ENCODE measurements at regions not wholly inside any gene's neighbourhood (a gene's known extent, or its start where the extent isn't known, plus 50 kb on each side); places are given as distances from the start of the nearest gene placed in this dataset.
"Not testable (repeated sequence)": the region's sequence is repeated elsewhere in the genome, so short reads cannot be mapped to it uniquely, and the experiment has no call there.

DNA sequence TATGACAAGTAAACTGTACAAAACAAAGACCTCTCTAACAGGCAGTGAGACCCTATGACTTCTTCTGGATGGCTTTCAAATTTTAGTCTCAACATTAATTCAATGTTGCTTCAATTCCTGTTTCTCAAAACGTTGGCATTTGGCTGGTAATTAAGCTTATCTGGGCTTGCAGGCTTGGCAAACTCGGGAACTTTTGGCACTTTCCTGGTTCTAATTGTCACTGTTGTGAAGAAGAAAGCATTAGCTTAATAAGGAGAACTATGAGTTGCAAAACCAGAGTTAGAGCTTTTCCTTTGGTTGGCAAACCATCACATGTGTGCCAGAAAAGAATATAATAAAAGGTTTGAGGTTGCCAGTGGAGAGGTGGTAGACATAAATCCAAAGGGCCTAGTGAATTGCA lies 698.3 kb downstream of the LRRIQ3 start:
- no peak for DNase-seq (ENCODE audit: low read depth)

DNA sequence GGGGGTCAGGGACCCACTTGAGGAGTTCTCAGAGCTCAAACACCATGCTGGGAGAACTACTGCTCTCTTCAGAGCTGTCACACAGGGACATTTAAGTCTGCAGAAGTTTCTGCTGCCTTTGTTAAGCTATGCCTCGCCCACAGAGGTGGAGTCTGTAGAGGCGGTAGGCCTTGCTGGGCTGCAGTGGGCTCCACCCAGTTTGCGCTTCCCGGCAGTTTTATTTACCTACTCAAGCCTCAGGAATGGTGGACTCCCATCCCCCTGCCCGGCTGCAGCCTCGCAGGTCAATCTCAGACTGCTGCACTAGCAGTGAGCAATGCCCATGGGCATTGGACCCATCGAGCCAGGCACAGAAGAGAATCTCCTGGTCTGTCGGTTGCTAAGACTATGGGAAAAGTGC lies 706.4 kb downstream of the LRRIQ3 start:
- DNase-seq (ENCODE audit: low read depth) = no peak

DNA sequence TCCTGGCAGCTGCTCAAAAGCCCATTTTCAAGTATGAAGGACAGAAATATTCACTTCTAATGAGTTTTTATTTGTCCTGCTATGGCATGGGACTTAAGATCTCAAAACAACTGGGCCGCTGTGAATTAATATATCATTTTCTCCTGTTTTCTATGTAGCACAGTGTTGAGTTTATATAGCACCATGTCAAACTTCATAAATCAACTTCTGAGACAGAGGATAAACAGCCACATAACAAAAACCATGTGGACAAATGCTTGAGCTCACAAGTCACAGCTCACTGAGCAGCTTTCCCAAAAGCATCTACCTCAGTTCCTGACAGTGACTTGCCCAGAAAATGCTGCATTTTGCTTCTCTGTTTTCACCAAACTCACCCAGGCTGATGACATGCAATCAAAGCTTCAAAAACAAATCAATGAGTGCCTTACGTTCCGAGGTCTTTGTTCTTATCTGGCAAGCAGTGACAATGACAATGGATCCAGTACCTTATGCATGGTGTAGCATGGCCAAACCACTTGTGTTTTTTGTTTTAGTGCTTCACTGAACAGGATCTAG lies 722.6 kb downstream of the LRRIQ3 start:
- no peak for DNase-seq (ENCODE audit: low read depth)

DNA sequence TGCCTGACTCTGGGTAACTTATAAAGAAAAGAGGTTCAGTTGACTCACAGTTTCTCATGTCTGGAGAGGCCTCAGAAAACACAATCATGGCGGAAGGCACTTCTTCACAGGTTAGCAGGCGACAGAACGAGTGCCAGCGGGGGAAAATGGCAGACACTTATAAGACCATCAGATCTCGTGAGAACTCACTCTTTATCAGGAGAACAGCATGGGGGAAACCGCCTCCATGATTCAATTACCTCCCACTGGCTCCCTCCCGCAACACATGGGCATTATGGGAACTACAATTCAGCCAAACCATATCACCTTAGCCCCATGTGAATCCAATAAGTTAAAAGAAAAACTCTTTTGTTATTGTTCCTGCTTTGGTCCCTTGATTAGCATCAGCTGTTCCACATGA lies 725.2 kb downstream of the LRRIQ3 start:
- no peak for DNase-seq (ENCODE audit: low read depth)

DNA sequence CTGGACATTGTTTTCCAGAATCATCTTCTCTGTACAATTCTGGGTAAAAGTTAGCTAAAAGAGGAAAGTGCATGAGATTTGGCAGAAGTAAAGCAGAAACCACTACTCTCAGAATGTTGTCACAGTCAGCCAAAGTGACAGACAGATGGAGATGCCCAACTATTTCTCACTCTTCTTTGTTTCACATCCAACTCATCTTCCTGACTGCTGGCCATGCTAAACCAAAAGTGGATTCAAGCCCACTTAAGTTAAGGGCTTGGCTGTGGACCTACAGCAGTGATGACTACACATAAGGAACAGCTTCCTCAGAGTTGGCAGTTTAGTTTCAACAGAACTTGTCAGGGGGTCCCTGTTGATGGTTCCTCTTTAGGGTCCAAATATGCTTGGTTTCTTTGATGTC lies 730.2 kb downstream of the LRRIQ3 start:
- DNase-seq (ENCODE audit: low read depth) = no peak

DNA sequence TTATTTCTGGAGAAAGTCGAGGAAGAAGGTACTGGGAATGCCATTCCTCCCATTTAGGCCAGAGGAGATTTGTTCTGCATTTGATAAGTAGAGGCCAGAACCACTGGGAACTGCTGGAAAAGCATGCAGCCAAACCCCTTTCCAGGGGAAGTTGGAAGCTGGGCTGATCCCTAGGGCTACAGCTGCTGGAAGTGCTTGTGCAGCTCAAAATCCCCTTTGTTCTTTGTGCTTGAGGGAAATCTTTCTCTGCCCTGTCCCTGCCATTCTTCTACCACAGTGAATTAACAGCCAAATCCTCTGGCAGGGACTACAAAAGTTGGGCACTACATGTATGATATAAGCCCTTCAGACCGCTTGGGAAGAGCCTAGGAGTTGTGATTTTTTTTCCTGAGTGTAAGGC lies 734.1 kb downstream of the LRRIQ3 start:
- no peak for DNase-seq (ENCODE audit: low read depth)

DNA sequence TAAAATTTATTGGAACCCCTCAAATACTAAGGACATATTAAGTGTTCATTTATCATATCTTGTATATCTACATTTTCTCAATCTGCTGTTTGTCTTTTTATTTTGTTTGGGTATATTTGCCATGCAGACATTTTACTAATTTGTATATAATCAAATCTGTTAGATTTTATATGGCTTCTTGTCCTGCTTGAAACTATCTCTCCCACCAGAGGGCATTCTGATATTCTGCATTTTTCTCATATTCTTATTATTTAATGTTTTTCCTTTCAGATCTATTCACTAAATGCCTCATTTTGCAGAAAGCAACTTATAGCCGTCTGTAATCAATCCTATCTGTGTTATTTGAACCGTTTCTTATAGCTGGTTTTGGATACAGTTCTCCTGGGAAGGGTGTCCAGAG lies 745.5 kb downstream of the LRRIQ3 start:
- no peak for DNase-seq (ENCODE audit: low read depth)

DNA sequence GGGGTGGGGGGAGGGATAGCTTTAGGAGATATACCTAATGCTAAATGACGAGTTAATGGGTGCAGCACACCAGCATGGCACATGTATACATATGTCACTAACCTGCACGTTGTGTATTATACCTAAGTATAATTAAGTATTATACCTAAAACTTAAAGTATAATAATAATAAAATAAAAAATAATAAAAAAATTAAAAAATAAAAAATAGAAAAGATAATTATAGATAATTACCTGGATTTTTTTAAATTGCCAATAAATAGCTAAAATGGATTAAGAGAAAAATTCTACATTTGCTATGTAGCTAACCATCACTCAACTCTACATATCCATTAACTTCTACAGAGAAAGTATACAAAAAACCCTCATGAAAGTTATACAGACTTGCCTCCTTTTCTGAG lies 747.3 kb downstream of the LRRIQ3 start:
- not testable (repeated sequence) for DNase-seq (ENCODE audit: low read depth)

DNA sequence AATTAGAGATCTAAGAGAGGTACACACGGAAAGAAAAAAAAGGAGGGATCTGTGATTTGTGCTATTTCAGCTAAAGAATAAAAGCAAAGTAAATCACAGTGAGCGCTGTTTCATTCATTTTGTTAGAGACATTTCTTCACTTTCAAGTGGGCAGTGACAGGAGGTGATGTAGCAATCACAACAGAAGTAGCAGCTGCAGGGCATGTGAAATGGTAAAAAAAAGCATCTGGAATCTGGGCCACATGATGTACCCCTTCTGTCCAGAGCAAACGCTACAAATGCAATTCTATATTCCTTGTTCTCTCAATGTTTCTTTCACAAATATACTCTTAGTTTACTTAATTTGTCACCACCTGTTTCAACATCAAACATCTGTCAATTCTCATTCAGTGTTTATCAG lies 786.5 kb downstream of the LRRIQ3 start:
- DNase-seq (ENCODE audit: low read depth) = no peak

DNA sequence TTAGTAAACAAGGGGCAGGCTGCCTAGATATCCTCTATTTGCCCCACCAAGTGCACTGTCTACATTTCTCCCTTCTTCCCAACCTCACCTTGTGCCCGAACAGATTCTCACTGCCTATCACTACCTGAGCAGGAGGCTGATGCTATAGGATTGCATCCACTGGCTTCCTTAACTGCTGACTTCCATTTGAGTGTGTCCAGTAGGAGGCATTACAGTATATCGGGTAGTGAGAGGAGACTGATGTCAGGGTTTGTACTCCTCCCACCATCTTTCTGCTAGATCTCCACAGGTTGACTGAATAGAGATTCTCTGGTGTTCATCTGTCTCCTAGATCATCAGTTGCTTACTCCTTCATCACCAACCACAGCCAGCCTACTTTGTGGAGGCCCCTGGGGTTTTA lies 796.3 kb downstream of the LRRIQ3 start:
- no peak for DNase-seq (ENCODE audit: low read depth)

DNA sequence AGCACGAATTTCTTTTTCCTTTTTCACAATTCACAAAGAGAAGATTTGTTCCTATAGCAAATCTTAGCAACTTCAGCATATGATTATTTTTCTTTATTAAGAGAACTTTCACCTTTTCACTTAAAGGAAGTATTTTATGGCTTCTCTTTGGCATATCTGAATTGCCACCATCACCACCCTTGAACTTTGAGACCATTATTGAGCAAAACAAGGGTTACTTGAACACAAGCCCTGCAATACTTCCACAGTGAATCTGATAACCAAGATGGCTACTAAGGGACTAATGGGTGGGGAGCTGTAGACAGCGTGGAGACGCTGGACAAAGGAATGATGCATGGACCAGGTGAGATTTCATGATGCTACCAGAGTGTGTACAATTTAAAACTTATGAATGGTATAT lies 815.0 kb downstream of the LRRIQ3 start:
- no peak for DNase-seq (ENCODE audit: low read depth)

DNA sequence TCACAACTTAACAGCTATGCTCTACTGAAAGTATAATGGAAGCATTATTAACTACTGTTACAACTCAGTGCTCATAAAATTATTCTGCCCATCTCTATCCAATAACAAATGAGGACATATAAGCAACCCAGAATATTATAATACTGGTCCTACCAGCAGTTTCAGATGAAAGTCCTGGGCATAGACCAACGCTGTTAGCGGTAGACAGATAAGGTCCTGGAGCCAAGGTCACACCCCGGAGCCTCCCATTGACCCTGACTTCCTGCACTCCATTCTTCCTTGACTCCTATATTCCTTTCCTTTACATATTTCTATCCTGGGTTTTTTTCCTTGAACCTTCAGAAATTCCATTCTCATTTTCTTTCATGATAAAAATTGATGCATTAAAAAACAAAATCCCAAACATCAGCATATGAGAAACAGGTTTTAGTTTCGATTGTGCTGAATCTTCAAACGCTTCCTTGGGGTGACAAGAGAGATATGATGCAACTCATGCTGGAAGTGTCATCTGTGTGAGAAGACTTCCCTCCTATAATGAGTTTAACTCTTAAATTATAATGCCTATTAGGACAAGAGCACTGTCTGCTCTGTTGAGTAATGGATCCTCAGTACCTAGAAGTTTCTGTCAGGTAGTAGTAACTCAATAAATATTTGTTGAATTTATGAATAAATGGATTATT lies 831.1 kb downstream of the LRRIQ3 start:
- no peak for DNase-seq (ENCODE audit: low read depth)

DNA sequence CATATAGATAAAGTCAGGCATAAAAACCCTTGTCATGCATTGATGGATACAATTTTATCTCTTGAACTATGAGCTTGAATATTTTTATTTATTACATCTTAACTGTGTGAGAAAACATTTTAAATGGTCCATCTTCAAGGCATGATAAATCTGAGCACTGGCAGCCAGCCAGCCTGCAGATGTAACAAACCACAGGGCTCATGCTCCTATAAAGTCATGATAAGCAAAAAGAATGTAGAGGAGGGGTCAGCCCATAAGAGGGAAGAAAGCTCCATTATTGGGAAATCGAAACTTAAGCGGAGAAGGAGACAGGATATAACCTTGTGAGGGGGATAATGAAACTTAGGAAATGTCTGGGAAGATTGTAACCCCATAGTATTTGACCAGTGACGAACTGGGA lies 839.0 kb downstream of the LRRIQ3 start:
- DNase-seq (ENCODE audit: low read depth) = no peak

DNA sequence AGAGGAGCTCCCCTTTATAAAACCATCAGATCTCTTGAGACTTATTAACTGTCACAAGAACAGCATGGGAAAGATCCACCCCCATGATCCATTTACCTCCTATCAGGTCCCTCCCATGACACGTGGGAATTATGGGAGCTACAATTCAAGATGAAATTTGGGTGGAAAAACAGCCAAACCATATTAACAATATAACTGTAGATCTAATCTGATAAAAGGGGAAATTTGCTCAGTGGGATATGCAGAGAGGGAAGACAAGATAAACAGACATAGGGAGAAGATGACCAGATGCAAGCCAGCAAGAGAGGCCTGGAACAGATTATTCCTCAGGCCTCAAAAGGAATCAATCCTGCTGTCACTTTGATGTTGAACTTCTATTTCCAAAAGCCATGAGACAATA lies 841.5 kb downstream of the LRRIQ3 start:
- no peak for DNase-seq (ENCODE audit: low read depth)

DNA sequence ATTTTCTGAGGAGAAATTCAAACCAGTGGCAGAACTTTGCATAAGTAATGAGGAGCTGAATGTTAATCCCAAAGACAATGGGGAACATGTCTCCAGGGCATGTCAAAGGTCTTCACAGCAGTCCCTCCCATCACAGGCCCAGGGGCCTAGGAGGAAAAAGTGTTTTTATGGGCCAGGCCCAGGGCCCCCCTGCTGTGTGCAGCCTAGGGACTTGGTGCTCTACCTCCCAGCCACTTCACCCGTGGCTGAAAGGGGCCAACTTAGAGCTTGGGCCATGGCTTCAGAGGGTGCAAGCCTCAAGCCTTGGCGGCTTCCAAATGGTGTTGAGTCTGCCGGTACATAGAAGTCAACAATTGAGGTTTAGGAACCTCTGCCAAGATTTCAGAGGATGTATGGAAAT lies 854.0 kb downstream of the LRRIQ3 start:
- DNase-seq (ENCODE audit: low read depth) = no peak

DNA sequence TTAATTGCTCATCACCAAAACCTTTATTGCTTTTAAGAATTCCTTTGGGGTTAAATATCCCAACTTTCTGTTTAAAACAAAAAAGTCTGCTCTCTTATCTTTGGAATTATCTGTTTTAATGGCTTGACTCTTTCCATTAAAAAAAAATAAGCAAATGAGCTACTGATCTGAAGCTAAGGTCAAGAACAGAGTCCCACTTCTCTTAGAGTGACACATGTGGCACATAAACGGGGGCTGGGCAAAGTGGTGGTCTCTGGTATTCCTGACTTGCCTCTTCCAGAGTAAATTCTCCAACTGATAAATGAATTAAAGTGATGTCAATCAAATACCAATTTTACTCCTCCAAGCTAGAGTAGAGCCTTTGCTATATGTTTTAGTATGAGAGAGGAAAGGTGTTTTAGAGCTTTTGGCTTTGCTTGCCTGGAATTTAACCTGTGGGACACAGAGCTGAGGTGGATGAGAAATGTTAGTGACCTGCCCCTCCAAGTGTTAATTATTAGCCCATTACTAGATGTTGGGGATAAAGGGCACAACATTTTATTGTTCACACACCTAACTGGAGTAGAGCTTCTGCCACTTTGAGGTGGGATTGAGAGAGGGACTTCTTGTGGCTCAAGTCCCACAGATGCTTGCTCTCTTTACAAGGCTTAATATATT lies 864.0 kb downstream of the LRRIQ3 start:
- DNase-seq (ENCODE audit: low read depth) = no peak

DNA sequence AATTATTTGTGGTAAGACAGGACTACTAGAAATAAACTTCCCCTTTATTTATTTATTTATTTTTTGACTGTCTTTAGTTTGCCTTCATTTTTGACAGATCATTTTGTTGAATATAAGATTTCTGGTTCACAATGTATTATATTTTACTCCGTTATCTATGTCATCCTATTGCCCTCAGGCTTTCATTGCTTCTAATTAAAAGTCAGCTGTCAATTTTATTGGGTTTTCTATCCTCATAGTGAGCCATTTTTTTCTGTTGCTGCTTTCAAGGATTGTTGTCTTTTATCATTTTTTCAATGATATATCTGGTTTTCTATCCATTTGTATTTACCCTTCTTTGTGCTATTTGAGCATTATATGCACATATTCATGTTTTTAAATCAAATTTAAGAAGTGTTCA lies 866.2 kb downstream of the LRRIQ3 start:
- DNase-seq (ENCODE audit: low read depth) = no peak

DNA sequence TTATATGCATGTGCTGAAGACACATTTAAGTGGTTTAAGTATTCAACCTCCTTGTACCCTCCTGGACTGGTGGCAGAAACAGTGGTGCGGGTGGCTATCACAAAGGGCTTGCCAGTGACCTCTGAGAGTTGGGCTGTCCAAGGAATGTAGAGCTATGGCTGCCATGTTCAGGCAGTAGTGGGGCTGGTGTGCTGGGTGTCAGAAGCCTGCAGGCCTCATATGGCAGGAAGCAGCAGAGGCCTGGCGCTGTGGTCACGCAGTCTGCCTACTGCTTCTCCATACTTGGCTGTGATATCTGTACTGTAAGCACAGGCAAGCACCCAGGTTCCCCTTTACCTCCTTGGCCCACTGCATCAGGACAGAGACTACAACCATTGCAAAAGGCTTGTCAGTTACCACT lies 870.0 kb downstream of the LRRIQ3 start:
- no peak for DNase-seq (ENCODE audit: low read depth)

DNA sequence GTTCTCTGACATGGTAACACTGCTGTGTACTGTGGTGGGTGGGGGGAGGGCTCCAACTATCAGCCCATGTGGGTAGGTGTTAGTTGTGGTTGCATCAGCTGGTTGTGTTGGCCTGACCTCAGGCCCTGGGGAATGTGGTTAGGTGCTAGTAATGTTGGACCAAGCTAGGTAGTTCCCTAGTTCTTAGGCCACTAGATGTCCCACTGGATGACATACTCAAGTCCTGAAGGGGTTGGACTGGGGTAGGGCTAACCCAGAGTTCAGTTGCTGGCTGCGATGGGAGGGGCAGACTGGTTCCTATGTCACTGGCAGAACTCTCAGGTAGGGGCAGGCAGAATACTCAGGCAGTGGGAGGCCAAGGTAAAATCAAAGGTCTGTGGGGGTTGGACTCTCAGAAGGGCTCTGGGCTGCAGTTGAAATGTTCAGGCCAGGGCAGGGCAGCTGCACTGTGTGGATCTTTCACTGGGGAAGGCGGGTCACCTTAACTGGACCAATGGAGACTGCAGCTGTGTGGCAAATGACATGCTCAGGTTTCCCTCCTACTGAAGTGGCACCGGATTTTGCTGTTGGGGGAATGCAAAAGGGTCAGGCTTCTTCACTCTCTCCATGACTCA lies 870.7 kb downstream of the LRRIQ3 start:
- no peak for DNase-seq (ENCODE audit: low read depth)

DNA sequence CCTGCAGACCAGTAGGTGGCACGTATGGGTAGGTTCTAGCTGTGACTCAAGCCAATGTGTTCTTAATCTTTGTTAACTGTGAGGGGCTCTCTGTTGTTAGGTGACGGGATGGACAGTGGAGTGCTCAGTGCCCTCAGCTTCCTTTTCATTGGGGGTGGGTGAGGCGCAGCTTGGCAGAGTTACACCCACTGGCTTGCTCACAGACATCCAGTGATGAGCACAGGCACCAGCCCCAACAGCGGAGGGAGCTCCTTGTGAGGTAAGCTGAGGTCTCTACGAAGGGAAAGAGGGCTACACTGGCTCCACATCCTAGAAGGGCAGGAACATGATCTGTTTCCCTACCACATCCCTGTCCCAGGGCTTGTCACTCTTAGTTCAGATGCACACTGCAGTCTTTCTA lies 871.3 kb downstream of the LRRIQ3 start:
- no peak for DNase-seq (ENCODE audit: low read depth)

DNA sequence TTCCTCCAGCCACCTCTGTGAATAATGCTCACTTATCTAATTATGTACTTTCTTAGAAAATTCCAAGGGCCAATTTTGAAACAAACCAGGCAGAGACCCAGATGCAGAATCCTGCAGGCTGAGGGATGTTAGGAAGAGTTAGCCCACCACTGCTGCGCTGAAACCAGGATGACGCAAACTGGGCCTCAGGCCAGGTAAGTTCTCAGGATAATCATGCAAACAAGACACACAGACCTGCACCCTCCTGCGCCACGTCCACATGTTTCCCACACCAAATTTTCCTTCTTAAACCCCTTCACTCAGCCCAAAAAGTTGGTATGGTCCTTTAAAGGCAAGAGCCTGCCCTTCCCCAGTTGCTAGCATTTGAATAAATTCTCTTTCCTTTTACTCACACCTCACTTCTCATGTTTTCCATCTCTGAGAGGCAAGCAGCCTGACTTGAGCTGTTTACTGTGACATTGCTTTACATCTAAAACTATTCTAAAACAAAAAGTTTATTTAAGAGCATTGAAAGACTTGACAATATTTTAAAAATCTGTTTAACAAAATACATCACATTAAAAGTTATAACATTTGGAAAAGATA lies 887.1 kb downstream of the LRRIQ3 start:
- no peak for DNase-seq (ENCODE audit: low read depth)

DNA sequence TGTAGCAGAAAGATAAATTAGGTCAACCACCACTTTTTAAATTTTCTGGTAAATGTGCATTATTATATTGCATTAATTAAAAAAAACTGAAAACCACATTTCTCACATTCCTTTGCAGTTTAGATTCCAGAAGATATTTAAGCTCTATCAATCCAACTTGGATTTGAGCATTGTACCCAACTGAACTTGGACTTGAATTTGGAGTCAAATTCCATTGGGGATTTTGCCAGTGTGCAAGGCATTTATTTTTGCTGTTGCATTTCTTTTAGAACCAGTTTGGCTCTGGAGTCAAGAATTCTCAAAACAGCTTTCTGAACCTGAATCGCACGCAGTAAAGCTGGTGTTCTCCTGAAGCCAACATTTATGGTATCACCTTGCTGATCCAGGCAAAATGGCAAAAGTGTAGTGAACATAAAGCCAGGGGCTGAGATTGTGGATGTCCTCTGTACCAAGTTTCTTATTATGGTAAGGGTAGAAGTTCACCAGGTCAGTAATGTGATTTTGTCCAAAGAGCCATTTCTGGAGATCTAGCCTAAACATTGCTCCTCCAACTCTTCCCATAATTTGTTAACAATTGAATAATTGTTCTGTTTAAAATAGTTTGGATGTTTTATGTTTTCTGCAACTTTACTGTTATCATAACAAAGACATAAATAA lies 890.9 kb downstream of the LRRIQ3 start:
- DNase-seq (ENCODE audit: low read depth) = no peak

Measured in LHCN-M2 (cell line).